ENCODE measurements at regions not wholly inside any gene's neighbourhood (a gene's known extent, or its start where the extent isn't known, plus 50 kb on each side); places are given as distances from the start of the nearest gene placed in this dataset.

DNA sequence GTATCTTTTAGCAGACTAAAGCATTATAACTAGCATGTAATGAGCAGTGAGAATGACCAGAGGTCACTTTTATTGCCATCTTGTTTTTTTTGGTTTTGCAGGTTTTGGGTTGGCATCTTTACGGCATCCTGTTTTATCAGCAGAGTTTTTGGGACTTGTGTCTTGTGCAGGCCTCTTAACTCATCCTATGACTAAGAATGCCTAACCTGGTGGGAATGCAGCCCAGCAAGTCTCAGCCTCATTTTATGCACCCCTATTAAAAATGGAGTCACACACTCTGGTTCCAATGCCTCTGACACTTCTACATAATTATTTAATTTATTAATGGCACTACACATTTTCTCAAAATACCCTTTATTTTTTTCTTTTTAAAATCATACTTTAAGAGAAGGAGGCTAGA lies 726.5 kb upstream of the RIOK2 start:
- intact Hi-C loops (cut with micrococcal nuclease; ENCODE audit: unreplicated experiment), result no loop called here
- POLR2A ChIA-PET, result no interaction called here
- no TSS peak for BruUV-seq (replicated peaks)

GRCh38 chr5:97914483-97914882 lies 731.4 kb upstream of the RIOK2 start:
- Histone ChIP-seq H3K4me1 (no peaks in the 10 kb centered on the region), H3K27me3 (replicated peaks; ENCODE audit: control insufficient read depth, insufficient read depth, low read length) (no peaks in the 10 kb centered on the region), H3K9me3 (no peaks in the 10 kb centered on the region), H3K36me3 (ENCODE audit: control insufficient read depth, insufficient read depth, low read length) (no peaks in the 10 kb centered on the region), H3K4me3 (ENCODE audit: low read depth, low read length) (no peak overlapping the region)
- ChIA-PET CTCF (no interaction called here), POLR2A (no interaction called here)
- H3K4me3 Mint-ChIP-seq (ENCODE audit: unreplicated experiment), result no peak overlapping the region
- H3K27ac Mint-ChIP-seq (ENCODE audit: unreplicated experiment), result no peak overlapping the region
- no peaks in the 10 kb centered on the region for H3K9me3 Mint-ChIP-seq (ENCODE audit: unreplicated experiment)
- TF ChIP-seq CTCF (IDR thresholded peaks at IDR 0.05; ENCODE audit: insufficient read depth in 1 of 2, low read depth in 1 of 2, low read length in 1 of 2, severe bottlenecking in 1 of 2, unreplicated experiment in 1 of 2), result no peak
- no peak for DNase-seq
- no peaks in the 10 kb centered on the region for H3K27me3 Mint-ChIP-seq (ENCODE audit: insufficient read depth, unreplicated experiment)
- BruUV-seq (replicated peaks), result no TSS peak
- H3K36me3 Mint-ChIP-seq (ENCODE audit: insufficient read depth, unreplicated experiment), result no peaks in the 10 kb centered on the region
- intact Hi-C loops (cut with micrococcal nuclease; ENCODE audit: unreplicated experiment), result no loop called here
- no peaks in the 10 kb centered on the region for H3K4me1 Mint-ChIP-seq (ENCODE audit: low read depth, unreplicated experiment)

More for the DNA sequence above, 726.5 kb upstream of the RIOK2 start:
- no peak for DNase-seq
- Mint-ChIP-seq H3K27ac (ENCODE audit: unreplicated experiment) (no peak overlapping the region), H3K36me3 (ENCODE audit: insufficient read depth, unreplicated experiment) (no peaks in the 10 kb centered on the region), H3K4me1 (ENCODE audit: low read depth, unreplicated experiment) (no peaks in the 10 kb centered on the region), H3K27me3 (ENCODE audit: insufficient read depth, unreplicated experiment) (no peaks in the 10 kb centered on the region), H3K4me3 (ENCODE audit: unreplicated experiment) (no peak overlapping the region), H3K9me3 (ENCODE audit: unreplicated experiment) (no peaks in the 10 kb centered on the region)
- no peaks in the 10 kb centered on the region for H3K27me3 ChIP-seq (replicated peaks; ENCODE audit: control insufficient read depth, insufficient read depth, low read length)
- TF ChIP-seq CTCF (IDR thresholded peaks at IDR 0.05; ENCODE audit: insufficient read depth in 1 of 2, low read depth in 1 of 2, low read length in 1 of 2, severe bottlenecking in 1 of 2, unreplicated experiment in 1 of 2), result no peak
- CTCF ChIA-PET, result no interaction called here
- no peaks in the 10 kb centered on the region for H3K36me3 ChIP-seq (ENCODE audit: control insufficient read depth, insufficient read depth, low read length)
- no peaks in the 10 kb centered on the region; the same call in 1 of the 2 replicates for H3K4me1 ChIP-seq
- H3K9me3 ChIP-seq, result no peaks in the 10 kb centered on the region
- no peak overlapping the region for H3K4me3 ChIP-seq (ENCODE audit: low read depth, low read length)

DNA sequence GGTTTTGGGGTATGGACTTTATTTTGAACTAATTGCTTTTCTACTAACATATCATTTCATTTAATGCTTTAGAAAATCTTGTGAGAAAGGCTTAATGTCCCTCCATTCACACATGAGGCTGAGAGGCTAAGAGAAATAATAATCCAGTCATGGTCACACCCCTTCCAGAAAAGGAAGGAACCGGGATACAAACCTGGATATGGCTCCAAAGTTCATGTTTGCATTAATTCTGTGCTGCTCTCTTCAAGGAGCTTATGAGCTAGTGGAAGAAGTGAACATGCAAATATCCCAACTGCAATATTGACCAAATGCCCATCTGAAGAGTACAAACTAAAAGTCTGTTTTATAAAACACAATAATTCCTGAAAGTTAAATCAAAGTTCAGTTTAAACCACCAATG lies 732.1 kb upstream of the RIOK2 start:
- no peaks in the 10 kb centered on the region for H3K36me3 ChIP-seq (ENCODE audit: control insufficient read depth, insufficient read depth, low read length)
- H3K4me3 ChIP-seq (ENCODE audit: low read depth, low read length), result no peak overlapping the region
- ChIA-PET CTCF (no interaction called here), POLR2A (no interaction called here)
- no peaks in the 10 kb centered on the region for H3K4me1 ChIP-seq
- intact Hi-C loops (cut with micrococcal nuclease; ENCODE audit: unreplicated experiment), result no loop called here
- Mint-ChIP-seq H3K4me3 (ENCODE audit: unreplicated experiment) (no peak overlapping the region), H3K27ac (ENCODE audit: unreplicated experiment) (no peak overlapping the region), H3K4me1 (ENCODE audit: low read depth, unreplicated experiment) (no peaks in the 10 kb centered on the region), H3K9me3 (ENCODE audit: unreplicated experiment) (no peaks in the 10 kb centered on the region), H3K27me3 (ENCODE audit: insufficient read depth, unreplicated experiment) (no peaks in the 10 kb centered on the region), H3K36me3 (ENCODE audit: insufficient read depth, unreplicated experiment) (no peaks in the 10 kb centered on the region)
- DNase-seq, result no peak
- H3K9me3 ChIP-seq, result no peaks in the 10 kb centered on the region
- no TSS peak for BruUV-seq (replicated peaks)
- TF ChIP-seq CTCF (IDR thresholded peaks at IDR 0.05; ENCODE audit: insufficient read depth in 1 of 2, low read depth in 1 of 2, low read length in 1 of 2, severe bottlenecking in 1 of 2, unreplicated experiment in 1 of 2), result no peak
- no peaks in the 10 kb centered on the region for H3K27me3 ChIP-seq (replicated peaks; ENCODE audit: control insufficient read depth, insufficient read depth, low read length)
